ENCODE measurements at regions not wholly inside any gene's neighbourhood (a gene's known extent, or its start where the extent isn't known, plus 50 kb on each side); places are given as distances from the start of the nearest gene placed in this dataset.

- ChIA-PET POLR2A (no interaction called here), CTCF (no interaction called here)
- Mint-ChIP-seq H3K27ac (ENCODE audit: unreplicated experiment) (no peak overlapping the region), H3K4me3 (ENCODE audit: unreplicated experiment) (no peak overlapping the region), H3K4me1 (ENCODE audit: low read depth, unreplicated experiment) (no peaks in the 10 kb centered on the region), H3K36me3 (ENCODE audit: insufficient read depth, unreplicated experiment) (no peaks in the 10 kb centered on the region), H3K9me3 (ENCODE audit: unreplicated experiment) (no peaks in the 10 kb centered on the region), H3K27me3 (ENCODE audit: insufficient read depth, unreplicated experiment) (peaks cover 10% of the 10 kb centered on the region)
- BruUV-seq (replicated peaks), result no TSS peak
- Histone ChIP-seq H3K9me3 (no peaks in the 10 kb centered on the region), H3K27me3 (replicated peaks; ENCODE audit: control insufficient read depth, insufficient read depth, low read length) (no peaks in the 10 kb centered on the region), H3K4me1 (no peaks in the 10 kb centered on the region), H3K4me3 (ENCODE audit: low read depth, low read length) (no peak overlapping the region), H3K36me3 (ENCODE audit: control insufficient read depth, insufficient read depth, low read length) (no peaks in the 10 kb centered on the region)
- TF ChIP-seq, protein P1, sequence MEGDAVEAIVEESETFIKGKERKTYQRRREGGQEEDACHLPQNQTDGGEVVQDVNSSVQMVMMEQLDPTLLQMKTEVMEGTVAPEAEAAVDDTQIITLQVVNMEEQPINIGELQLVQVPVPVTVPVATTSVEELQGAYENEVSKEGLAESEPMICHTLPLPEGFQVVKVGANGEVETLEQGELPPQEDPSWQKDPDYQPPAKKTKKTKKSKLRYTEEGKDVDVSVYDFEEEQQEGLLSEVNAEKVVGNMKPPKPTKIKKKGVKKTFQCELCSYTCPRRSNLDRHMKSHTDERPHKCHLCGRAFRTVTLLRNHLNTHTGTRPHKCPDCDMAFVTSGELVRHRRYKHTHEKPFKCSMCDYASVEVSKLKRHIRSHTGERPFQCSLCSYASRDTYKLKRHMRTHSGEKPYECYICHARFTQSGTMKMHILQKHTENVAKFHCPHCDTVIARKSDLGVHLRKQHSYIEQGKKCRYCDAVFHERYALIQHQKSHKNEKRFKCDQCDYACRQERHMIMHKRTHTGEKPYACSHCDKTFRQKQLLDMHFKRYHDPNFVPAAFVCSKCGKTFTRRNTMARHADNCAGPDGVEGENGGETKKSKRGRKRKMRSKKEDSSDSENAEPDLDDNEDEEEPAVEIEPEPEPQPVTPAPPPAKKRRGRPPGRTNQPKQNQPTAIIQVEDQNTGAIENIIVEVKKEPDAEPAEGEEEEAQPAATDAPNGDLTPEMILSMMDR (IDR thresholded peaks at IDR 0.05; ENCODE audit: insufficient read depth in 1 of 2, low read depth in 1 of 2, low read length in 1 of 2, severe bottlenecking in 1 of 2, unreplicated experiment in 1 of 2), result no peak
- intact Hi-C loops (cut with micrococcal nuclease; ENCODE audit: unreplicated experiment), result no loop called here
- no peak for DNase-seq
Measured at GRCh38 chr2:128642821-128643220, 324.2 kb upstream of the HS6ST1 start.

GRCh38 chr2:128643221-128644065, 324.8 kb upstream of the HS6ST1 start:
- ChIA-PET POLR2A (no interaction called here), CTCF (no interaction called here)
- Histone ChIP-seq H3K9me3 (no peaks in the 10 kb centered on the region), H3K4me1 (no peaks in the 10 kb centered on the region), H3K4me3 (ENCODE audit: low read depth, low read length) (no peak overlapping the region), H3K36me3 (ENCODE audit: control insufficient read depth, insufficient read depth, low read length) (no peaks in the 10 kb centered on the region), H3K27me3 (replicated peaks; ENCODE audit: control insufficient read depth, insufficient read depth, low read length) (no peaks in the 10 kb centered on the region)
- no TSS peak for BruUV-seq (replicated peaks)
- Mint-ChIP-seq H3K27ac (ENCODE audit: unreplicated experiment) (no peak overlapping the region), H3K27me3 (ENCODE audit: insufficient read depth, unreplicated experiment) (peaks cover 10% of the 10 kb centered on the region), H3K4me1 (ENCODE audit: low read depth, unreplicated experiment) (no peaks in the 10 kb centered on the region), H3K4me3 (ENCODE audit: unreplicated experiment) (no peak overlapping the region), H3K9me3 (ENCODE audit: unreplicated experiment) (no peaks in the 10 kb centered on the region), H3K36me3 (ENCODE audit: insufficient read depth, unreplicated experiment) (no peaks in the 10 kb centered on the region)
- intact Hi-C loops (cut with micrococcal nuclease; ENCODE audit: unreplicated experiment), result no loop called here
- TF ChIP-seq, protein P1 (IDR thresholded peaks at IDR 0.05; ENCODE audit: insufficient read depth in 1 of 2, low read depth in 1 of 2, low read length in 1 of 2, severe bottlenecking in 1 of 2, unreplicated experiment in 1 of 2), result no peak
- no peak for DNase-seq

GRCh38 chr2:128644156-128644555, 325.5 kb upstream of the HS6ST1 start:
- H3K4me3 Mint-ChIP-seq (ENCODE audit: unreplicated experiment), result no peak overlapping the region
- BruUV-seq (replicated peaks), result no TSS peak
- no peak overlapping the region for H3K27ac Mint-ChIP-seq (ENCODE audit: unreplicated experiment)
- intact Hi-C loops (cut with micrococcal nuclease; ENCODE audit: unreplicated experiment), result no loop called here
- CTCF ChIA-PET, result no interaction called here
- POLR2A ChIA-PET, result no interaction called here
- H3K9me3 Mint-ChIP-seq (ENCODE audit: unreplicated experiment), result no peaks in the 10 kb centered on the region
- Histone ChIP-seq H3K36me3 (ENCODE audit: control insufficient read depth, insufficient read depth, low read length) (no peaks in the 10 kb centered on the region), H3K27me3 (replicated peaks; ENCODE audit: control insufficient read depth, insufficient read depth, low read length) (no peaks in the 10 kb centered on the region), H3K4me1 (no peaks in the 10 kb centered on the region), H3K4me3 (ENCODE audit: low read depth, low read length) (no peak overlapping the region), H3K9me3 (no peaks in the 10 kb centered on the region)
- TF ChIP-seq, protein P1 (IDR thresholded peaks at IDR 0.05; ENCODE audit: insufficient read depth in 1 of 2, low read depth in 1 of 2, low read length in 1 of 2, severe bottlenecking in 1 of 2, unreplicated experiment in 1 of 2), result no peak
- no peaks in the 10 kb centered on the region for H3K4me1 Mint-ChIP-seq (ENCODE audit: low read depth, unreplicated experiment)
- peaks cover 10% of the 10 kb centered on the region for H3K27me3 Mint-ChIP-seq (ENCODE audit: insufficient read depth, unreplicated experiment)
- no peaks in the 10 kb centered on the region for H3K36me3 Mint-ChIP-seq (ENCODE audit: insufficient read depth, unreplicated experiment)
- no peak for DNase-seq

All from Caco-2 (cell line).